GM12878 (cell line): ENCODE measurements at regions not wholly inside any gene's neighbourhood (a gene's known extent, or its start where the extent isn't known, plus 50 kb on each side); places are given as distances from the start of the nearest gene placed in this dataset.

Experiments used
- ATAC-seq: fragments of 200-7000 bp; cut with Tn5 transposase; 3 replicates; pipeline ENCODE4 v1.9.1; 2020; ENCODE audit warnings: mild to moderate bottlenecking, moderate library complexity
- BruUV-seq: library from RNA; stranded (reverse); fragments of 400-500 nt; replicated peaks from 2 replicates; lab custom pipeline; 2021; lab: Mats Ljungman, UMichigan
- CTCF ChIA-PET: fragments of 300-600 bp; sonication (Branson Sonifier 250); formaldehyde crosslinking; extraction: SDS; loops from one replicate; lab custom pipeline; 2021; ENCODE audit warnings: inconsistent platforms; lab: Yijun Ruan, JAX
- POLR2A ChIA-PET: fragments of 350-600 bp; formaldehyde crosslinking; extraction: SDS; loops from one replicate; lab custom pipeline; 2021; ENCODE audit warnings: inconsistent platforms; lab: Charles Lee
- RAD21 ChIA-PET: fragments of 300-600 bp; sonication (Branson Sonifier 250); formaldehyde crosslinking; loops from one replicate; lab custom pipeline; 2023; ENCODE audit warnings: antibody characterized with exemption; ENCODE audit not compliant: unreplicated experiment; lab: Charles Lee
- SMC1A ChIA-PET: fragments of 300-600 bp; sonication (Branson Sonifier 250); formaldehyde crosslinking; loops from one replicate; lab custom pipeline; 2023; ENCODE audit not compliant: unreplicated experiment, uncharacterized antibody; lab: Charles Lee
- DNase-seq: peaks from one replicate; pipeline ENCODE4 v3.0.0-alpha.2; 2011; ENCODE audit warnings: low read depth, low spot score
- FAIRE-seq: peaks from 3 replicates; lab custom pipeline; 2011; peaks lifted over from hg19 to GRCh38; lab: Jason Lieb, UNC
- H2AFZ ChIP-seq: 2 replicates; pipeline ENCODE4 v1.6.0; 2011; ENCODE audit warnings: low read depth, low read length, control low read depth; ENCODE audit not compliant: control insufficient read depth
- H3K27ac ChIP-seq: 2 replicates; pipeline ENCODE4 v1.5.1; 2011; ENCODE audit warnings: control low read depth; ENCODE audit not compliant: control insufficient read depth, insufficient read depth
- H3K27me3 ChIP-seq, 2 experiments: replicated peaks in 1 of 2; 2 replicates each; pipeline versions ENCODE4 v1.6.0 to v1.6.1; 2011; ENCODE audit warnings: low read length in 1 of 2; ENCODE audit not compliant: control insufficient read depth in 2 of 2, insufficient read depth in 2 of 2
- H3K36me3 ChIP-seq, 2 experiments: 2 replicates each; pipeline ENCODE4 v1.5.1; 2011; ENCODE audit warnings: low read length in 1 of 2; ENCODE audit not compliant: control insufficient read depth in 2 of 2, insufficient read depth in 2 of 2
- H3K4me1 ChIP-seq: 2 replicates; pipeline ENCODE4 v1.6.1; 2011; ENCODE audit warnings: mild to moderate bottlenecking, low read length, moderate library complexity, mixed read lengths; ENCODE audit not compliant: control insufficient read depth, insufficient read depth
- H3K4me2 ChIP-seq: 2 replicates; pipeline ENCODE4 v1.6.0; 2011; ENCODE audit warnings: control low read depth; ENCODE audit not compliant: control insufficient read depth, insufficient read depth
- H3K4me3 ChIP-seq: fragments of 200-600 bp; sonication (generic); 2 replicates; pipeline ENCODE4 v1.5.1; 2016
- H3K79me2 ChIP-seq: 2 replicates; pipeline ENCODE4 v1.6.0; 2011; ENCODE audit warnings: low read length; ENCODE audit not compliant: control insufficient read depth, insufficient read depth
- H3K9ac ChIP-seq: 2 replicates; pipeline ENCODE4 v1.8.0; 2011; ENCODE audit warnings: low read length, control low read depth, mixed read lengths; ENCODE audit not compliant: control insufficient read depth, insufficient read depth
- H3K9me3 ChIP-seq: replicated peaks from 3 replicates; pipeline ENCODE4 v1.5.1; 2011; ENCODE audit warnings: mild to moderate bottlenecking, low read length; ENCODE audit not compliant: control insufficient read depth, insufficient read depth
- H4K20me1 ChIP-seq: 2 replicates; pipeline ENCODE4 v1.6.0; 2011; ENCODE audit not compliant: control insufficient read depth, insufficient read depth
- CREM ChIP-seq: IDR thresholded peaks from 2 replicates; pipeline ENCODE4 v1.6.1; 2014; ENCODE audit warnings: antibody characterized with exemption, low read depth
- IKZF1 ChIP-seq: fragments of 450-650 bp; conservative IDR thresholded peaks from 2 replicates; pipeline ENCODE4 v1.6.1; 2017; ENCODE audit warnings: antibody characterized with exemption, mild to moderate bottlenecking
- KDM1A ChIP-seq: fragments of 200-600 bp; sonication (generic); IDR thresholded peaks from 2 replicates; pipeline ENCODE4 v1.6.1; 2016; ENCODE audit warnings: borderline replicate concordance
- MTA3 ChIP-seq: IDR thresholded peaks from 2 replicates; pipeline ENCODE4 v1.6.1; 2012; ENCODE audit warnings: low read length, inconsistent platforms, borderline replicate concordance
- MYB ChIP-seq: fragments of 150-350 bp; IDR thresholded peaks from 2 replicates; pipeline ENCODE4 v1.6.1; 2014; ENCODE audit warnings: mild to moderate bottlenecking, low read depth, low read length, borderline replicate concordance
- NR2C2 ChIP-seq: IDR thresholded peaks from 2 replicates; pipeline ENCODE4 v1.6.1; 2011; ENCODE audit warnings: borderline replicate concordance, low read depth; ENCODE audit not compliant: control insufficient read depth, insufficient read length
- RUNX3 ChIP-seq: IDR thresholded peaks from 2 replicates; pipeline ENCODE4 v1.6.1; 2012; ENCODE audit warnings: low read length, inconsistent platforms
- TCF7 ChIP-seq: IDR thresholded peaks from 2 replicates; pipeline ENCODE4 v1.6.1; 2014; ENCODE audit warnings: antibody characterized with exemption, borderline replicate concordance
- YBX1 ChIP-seq: fragments of 450-650 bp; IDR thresholded peaks from 2 replicates; pipeline ENCODE4 v1.6.1; 2016; ENCODE audit warnings: antibody characterized with exemption
- ZNF592 ChIP-seq: fragments of 450-650 bp; IDR thresholded peaks from 2 replicates; pipeline ENCODE4 v1.6.1; 2017; ENCODE audit warnings: mild to moderate bottlenecking, moderate library complexity
- WGBS: methylation state at CpG from one replicate; pipeline ENCODE4 v1.1.6; 2016; ENCODE audit warnings: low lambda C conversion rate; ENCODE audit not compliant: insufficient replicate concordance, insufficient coverage; ENCODE audit errors: missing lambda C conversion rate; 5-methylcytosine and 5-hydroxymethylcytosine counted together
- in situ Hi-C: fragments of 300-500 bp; cut with MboI; formaldehyde crosslinking; loops from 9 replicates; pipeline ENCODE4 v1.14.3; 2018; ENCODE audit warnings: mixed read lengths
- intact Hi-C: fragments of 100-400 bp; cut with micrococcal nuclease; formaldehyde crosslinking; loops from one replicate; pipeline ENCODE4 v1.14.2; 2022; ENCODE audit not compliant: unreplicated experiment
- TF ChIP-seq, protein P1 (sequence below): IDR thresholded peaks from 2 replicates; pipeline ENCODE4 v1.6.1; 2011; ENCODE audit warnings: mild to moderate bottlenecking, low read depth, low read length, moderate library complexity; ENCODE audit not compliant: insufficient replicate concordance
- TF ChIP-seq, protein P2 (sequence below): fragments of 150-350 bp; IDR thresholded peaks from 2 replicates; pipeline ENCODE4 v1.6.1; 2016; ENCODE audit warnings: low read depth, low read length

- ATAC-seq (no peak), FAIRE-seq (no peak), DNase-seq (no peak)
- TF ChIP-seq, protein P1, sequence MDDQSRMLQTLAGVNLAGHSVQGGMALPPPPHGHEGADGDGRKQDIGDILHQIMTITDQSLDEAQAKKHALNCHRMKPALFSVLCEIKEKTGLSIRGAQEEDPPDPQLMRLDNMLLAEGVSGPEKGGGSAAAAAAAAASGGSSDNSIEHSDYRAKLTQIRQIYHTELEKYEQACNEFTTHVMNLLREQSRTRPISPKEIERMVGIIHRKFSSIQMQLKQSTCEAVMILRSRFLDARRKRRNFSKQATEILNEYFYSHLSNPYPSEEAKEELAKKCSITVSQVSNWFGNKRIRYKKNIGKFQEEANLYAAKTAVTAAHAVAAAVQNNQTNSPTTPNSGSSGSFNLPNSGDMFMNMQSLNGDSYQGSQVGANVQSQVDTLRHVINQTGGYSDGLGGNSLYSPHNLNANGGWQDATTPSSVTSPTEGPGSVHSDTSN = no peak
- TF ChIP-seq, protein P2, sequence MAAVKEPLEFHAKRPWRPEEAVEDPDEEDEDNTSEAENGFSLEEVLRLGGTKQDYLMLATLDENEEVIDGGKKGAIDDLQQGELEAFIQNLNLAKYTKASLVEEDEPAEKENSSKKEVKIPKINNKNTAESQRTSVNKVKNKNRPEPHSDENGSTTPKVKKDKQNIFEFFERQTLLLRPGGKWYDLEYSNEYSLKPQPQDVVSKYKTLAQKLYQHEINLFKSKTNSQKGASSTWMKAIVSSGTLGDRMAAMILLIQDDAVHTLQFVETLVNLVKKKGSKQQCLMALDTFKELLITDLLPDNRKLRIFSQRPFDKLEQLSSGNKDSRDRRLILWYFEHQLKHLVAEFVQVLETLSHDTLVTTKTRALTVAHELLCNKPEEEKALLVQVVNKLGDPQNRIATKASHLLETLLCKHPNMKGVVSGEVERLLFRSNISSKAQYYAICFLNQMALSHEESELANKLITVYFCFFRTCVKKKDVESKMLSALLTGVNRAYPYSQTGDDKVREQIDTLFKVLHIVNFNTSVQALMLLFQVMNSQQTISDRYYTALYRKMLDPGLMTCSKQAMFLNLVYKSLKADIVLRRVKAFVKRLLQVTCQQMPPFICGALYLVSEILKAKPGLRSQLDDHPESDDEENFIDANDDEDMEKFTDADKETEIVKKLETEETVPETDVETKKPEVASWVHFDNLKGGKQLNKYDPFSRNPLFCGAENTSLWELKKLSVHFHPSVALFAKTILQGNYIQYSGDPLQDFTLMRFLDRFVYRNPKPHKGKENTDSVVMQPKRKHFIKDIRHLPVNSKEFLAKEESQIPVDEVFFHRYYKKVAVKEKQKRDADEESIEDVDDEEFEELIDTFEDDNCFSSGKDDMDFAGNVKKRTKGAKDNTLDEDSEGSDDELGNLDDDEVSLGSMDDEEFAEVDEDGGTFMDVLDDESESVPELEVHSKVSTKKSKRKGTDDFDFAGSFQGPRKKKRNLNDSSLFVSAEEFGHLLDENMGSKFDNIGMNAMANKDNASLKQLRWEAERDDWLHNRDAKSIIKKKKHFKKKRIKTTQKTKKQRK = no peak
- no peak for TF ChIP-seq IKZF1
- no peak for TF ChIP-seq MTA3
- TF ChIP-seq YBX1 = no peak
- TF ChIP-seq KDM1A = no peak
- no peak for TF ChIP-seq TCF7
- no peak for TF ChIP-seq ZNF592
- TF ChIP-seq MYB = no peak
- TF ChIP-seq RUNX3 = no peak
- TF ChIP-seq NR2C2 = no peak
- no peak for TF ChIP-seq CREM
- ChIA-PET CTCF (no interaction called here), RAD21 (no interaction called here), POLR2A (no interaction called here), SMC1A (no interaction called here)
- no peak overlapping the region for H3K27ac ChIP-seq
- in situ Hi-C loops = no loop called here
- H3K4me2 ChIP-seq = no peak overlapping the region
- no peaks in the 10 kb centered on the region; the same call in 2 of the 3 replicates for H3K9me3 ChIP-seq
- no peak overlapping the region for H3K4me3 ChIP-seq
- no peak overlapping the region for H2AFZ ChIP-seq
- no peaks in the 10 kb centered on the region for H3K4me1 ChIP-seq
- intact Hi-C loops = no loop called here
- H3K79me2 ChIP-seq = no peaks in the 10 kb centered on the region
- WGBS = 59% methylated on average over 29 of the region's 29 CpGs
- no peaks in the 10 kb centered on the region for H4K20me1 ChIP-seq
- H3K9ac ChIP-seq = no peak overlapping the region
- no peaks in the 10 kb centered on the region for H3K36me3 ChIP-seq
- BruUV-seq = no TSS peak
- H3K27me3 ChIP-seq = no peaks in the 10 kb centered on the region
These were observed 363.7 kb downstream of the IRX2 start for GRCh38 chr5:2387634-2388325.
